A549 (cell line): ENCODE measurements at regions not wholly inside any gene's neighbourhood (a gene's known extent, or its start where the extent isn't known, plus 50 kb on each side); places are given as distances from the start of the nearest gene placed in this dataset.

Experiments
- ATAC-seq, 2 experiments: fragments of 200-7000 bp in 1 of 2; fragments of >200 bp in 1 of 2; cut with Nextera tagmentation in 1 of 2; cut with Tn5 transposase in 1 of 2; 3 replicates each; pipeline versions ENCODE4 v1.8.0 to v1.9.1; 2018 to 2020; ENCODE audit warnings: mild to moderate bottlenecking in 1 of 2, moderate library complexity in 1 of 2
- CTCF ChIA-PET: fragments of 300-600 bp; sonication (Branson Sonifier 250); formaldehyde crosslinking; extraction: SDS; loops from one replicate; lab custom pipeline; 2021; ENCODE audit warnings: antibody characterized with exemption, inconsistent platforms; lab: Yijun Ruan, JAX
- POLR2A ChIA-PET: fragments of 350-600 bp; formaldehyde crosslinking; extraction: SDS; loops from one replicate; lab custom pipeline; 2021; ENCODE audit warnings: antibody characterized with exemption, inconsistent platforms; lab: Yijun Ruan, JAX
- DNase-seq, 2 experiments: peaks; one replicate each; pipeline versions ENCODE4 v3.0.0 to v3.0.0-alpha.2; 2011 to 2016; ENCODE audit warnings: low read depth in 1 of 2, low spot score in 1 of 2
- FAIRE-seq: peaks from 2 replicates; lab custom pipeline; 2011; peaks lifted over from hg19 to GRCh38; lab: Jason Lieb, UNC
- H3K27ac ChIP-seq, 2 experiments: fragments of >200 bp; sonication (Bioruptor Twin); formaldehyde crosslinking; 3 replicates each; pipeline ENCODE4 v1.5.1; 2016 to 2017
- H3K4me1 ChIP-seq: fragments of >200 bp; sonication (Bioruptor Twin); formaldehyde crosslinking; 3 replicates; pipeline ENCODE4 v1.6.1; 2016
- H3K4me2 ChIP-seq: fragments of >200 bp; sonication (Bioruptor Twin); formaldehyde crosslinking; 3 replicates; pipeline ENCODE4 v1.6.1; 2016
- H3K4me3 ChIP-seq: fragments of >200 bp; sonication (Bioruptor Twin); formaldehyde crosslinking; 3 replicates; pipeline ENCODE4 v1.5.1; 2016
- H3K9me3 ChIP-seq: fragments of >200 bp; sonication (Bioruptor Twin); formaldehyde crosslinking; 3 replicates; pipeline ENCODE4 v1.6.1; 2016
- ATOH8 ChIP-seq: fragments of 250-450 bp; sonication (Bioruptor Pico); IDR thresholded peaks from 2 replicates; pipeline ENCODE4 v1.5.0; 2020; ENCODE audit warnings: low read depth, mild to moderate bottlenecking, moderate library complexity
- BCL3 ChIP-seq: fragments of >200 bp; sonication (Bioruptor Twin); formaldehyde crosslinking; IDR thresholded peaks from 3 replicates; pipeline ENCODE4 v1.6.1; 2016
- BHLHE40 ChIP-seq: IDR thresholded peaks from 2 replicates; pipeline ENCODE4 v1.6.1; 2012; ENCODE audit warnings: low read depth, low read length, inconsistent platforms
- CHD2 ChIP-seq: fragments of 150-350 bp; IDR thresholded peaks from 2 replicates; pipeline ENCODE4 v1.6.1; 2014; ENCODE audit warnings: low read length; ENCODE audit not compliant: partially characterized antibody
- CTCF ChIP-seq: fragments of >200 bp; sonication (Bioruptor Twin); formaldehyde crosslinking; IDR thresholded peaks from 3 replicates; pipeline ENCODE4 v1.5.1; 2016
- EP300 ChIP-seq, 2 experiments: fragments of >200 bp; sonication (Bioruptor Twin); formaldehyde crosslinking; IDR thresholded peaks; 2 replicates in 1 of 2; 3 replicates in 1 of 2; pipeline ENCODE4 v1.6.1; 2016 to 2017
- ESRRA ChIP-seq: fragments of 150-350 bp; IDR thresholded peaks from 2 replicates; pipeline ENCODE4 v1.6.1; 2014; ENCODE audit warnings: mild to moderate bottlenecking, low read length, borderline replicate concordance
- FOSB ChIP-seq: fragments of 250-450 bp; sonication (Bioruptor Pico); IDR thresholded peaks from 2 replicates; pipeline ENCODE4 v1.5.0; 2020; ENCODE audit warnings: mild to moderate bottlenecking, moderate library complexity
- FOSL2 ChIP-seq, 2 experiments: fragments of 450-650 bp in 1 of 2; fragments of >200 bp in 1 of 2; sonication (Bioruptor Twin) in 1 of 2; formaldehyde crosslinking; IDR thresholded peaks; 2 replicates each; pipeline versions ENCODE4 v1.5.0 to v1.6.1; 2016 to 2020; ENCODE audit warnings: mild to moderate bottlenecking in 1 of 2, moderate library complexity in 1 of 2
- HDAC2 ChIP-seq: fragments of 200-600 bp; sonication (generic); IDR thresholded peaks from 2 replicates; pipeline ENCODE4 v1.6.1; 2016
- HEYL ChIP-seq: fragments of 250-450 bp; sonication (Bioruptor Pico); IDR thresholded peaks from 2 replicates; pipeline ENCODE4 v1.8.0; 2021; ENCODE audit warnings: mild to moderate bottlenecking, moderate library complexity
- HOXA7 ChIP-seq: fragments of 250-450 bp; sonication (Bioruptor Pico); IDR thresholded peaks from 2 replicates; pipeline ENCODE4 v1.5.0; 2020; ENCODE audit warnings: mild to moderate bottlenecking, moderate library complexity
- HOXB13 ChIP-seq: fragments of 250-450 bp; sonication (Bioruptor Pico); IDR thresholded peaks from 2 replicates; pipeline ENCODE4 v1.5.0; 2020; ENCODE audit warnings: low read depth, mild to moderate bottlenecking, moderate library complexity
- KDM1A ChIP-seq: fragments of 200-600 bp; sonication (generic); IDR thresholded peaks from 2 replicates; pipeline ENCODE4 v1.6.1; 2016; ENCODE audit warnings: low read depth, mild to moderate bottlenecking
- MAFK ChIP-seq: fragments of 450-650 bp; IDR thresholded peaks from 2 replicates; pipeline ENCODE4 v1.6.1; 2014; ENCODE audit not compliant: partially characterized antibody
- MAX ChIP-seq: IDR thresholded peaks from 2 replicates; pipeline ENCODE4 v1.6.1; 2012
- MAZ ChIP-seq: fragments of 150-350 bp; IDR thresholded peaks from 2 replicates; pipeline ENCODE4 v1.6.1; 2014; ENCODE audit warnings: antibody characterized with exemption, low read depth, low read length, borderline replicate concordance
- NFE2L2 ChIP-seq: fragments of 150-350 bp; conservative IDR thresholded peaks from 2 replicates; pipeline ENCODE4 v1.6.1; 2014; ENCODE audit warnings: low read length
- NR3C1 ChIP-seq: fragments of >200 bp; sonication (Bioruptor Twin); formaldehyde crosslinking; IDR thresholded peaks from 3 replicates; pipeline ENCODE4 v1.6.1; 2017
- PHF8 ChIP-seq: fragments of 200-600 bp; sonication (generic); IDR thresholded peaks from 2 replicates; pipeline ENCODE4 v1.6.1; 2016; ENCODE audit warnings: low read depth, mild to moderate bottlenecking, antibody characterized with exemption, moderate library complexity, borderline replicate concordance
- POLR2A ChIP-seq: IDR thresholded peaks from 2 replicates; pipeline ENCODE4 v1.6.1; 2012; ENCODE audit warnings: mild to moderate bottlenecking, low read length
- RARB ChIP-seq: fragments of 250-450 bp; sonication (Bioruptor Pico); IDR thresholded peaks from 2 replicates; pipeline ENCODE4 v1.8.0; 2021; ENCODE audit warnings: mild to moderate bottlenecking, moderate library complexity
- RCOR1 ChIP-seq: fragments of 150-350 bp; IDR thresholded peaks from 2 replicates; pipeline ENCODE4 v1.6.1; 2014; ENCODE audit warnings: antibody characterized with exemption, low read length, low read depth
- REST ChIP-seq: fragments of 200-600 bp; sonication (generic); IDR thresholded peaks from 2 replicates; pipeline ENCODE4 v1.6.1; 2016; ENCODE audit warnings: antibody characterized with exemption, mild to moderate bottlenecking, moderate library complexity
- RNF2 ChIP-seq: fragments of 200-600 bp; sonication (generic); IDR thresholded peaks from 2 replicates; pipeline ENCODE4 v1.6.1; 2016; ENCODE audit warnings: low read depth, mild to moderate bottlenecking, antibody characterized with exemption, moderate library complexity, borderline replicate concordance
- SMC3 ChIP-seq: fragments of >200 bp; sonication (Bioruptor Twin); formaldehyde crosslinking; IDR thresholded peaks from 3 replicates; pipeline ENCODE4 v1.6.1; 2018; ENCODE audit warnings: inconsistent platforms
- SREBF2 ChIP-seq: fragments of 450-650 bp; IDR thresholded peaks from 2 replicates; pipeline ENCODE4 v1.6.1; 2014; ENCODE audit warnings: mild to moderate bottlenecking, moderate library complexity
- TFCP2L1 ChIP-seq: fragments of 250-450 bp; sonication (Bioruptor Pico); IDR thresholded peaks from 2 replicates; pipeline ENCODE4 v1.5.0; 2021; ENCODE audit warnings: mild to moderate bottlenecking
- ZNF302 ChIP-seq: fragments of 250-450 bp; sonication (Bioruptor Pico); IDR thresholded peaks from 2 replicates; pipeline ENCODE4 v1.9.0; 2021; ENCODE audit warnings: inconsistent platforms, mild to moderate bottlenecking, moderate library complexity
- ZSCAN20 ChIP-seq: fragments of 250-450 bp; sonication (Bioruptor Pico); IDR thresholded peaks from 2 replicates; pipeline ENCODE4 v1.8.0; 2022; ENCODE audit warnings: mild to moderate bottlenecking, moderate library complexity
- WGBS: methylation state at CpG from one replicate; pipeline ENCODE4 v1.1.6; 2017; ENCODE audit errors: missing lambda C conversion rate; 5-methylcytosine and 5-hydroxymethylcytosine counted together

GRCh38 chr12:34402899-34403705 is 380.8 kb downstream of the ALG10 start:
- peaks cover 9% of the 10 kb centered on the region; the same call in 1 of the 3 replicates for H3K9me3 ChIP-seq
- TF ChIP-seq TFCP2L1 (CRISPR knock-in tag), result no peak
- no peak for TF ChIP-seq HEYL (CRISPR knock-in tag)
- no peak for TF ChIP-seq HOXB13 (CRISPR knock-in tag)
- no peak for TF ChIP-seq FOSB (CRISPR knock-in tag)
- TF ChIP-seq BCL3, result no peak
- TF ChIP-seq HDAC2, result no peak
- no peak for TF ChIP-seq MAX
- no peak for TF ChIP-seq ZNF302 (CRISPR knock-in tag)
- no peak for TF ChIP-seq BHLHE40
- no peak for TF ChIP-seq CHD2
- TF ChIP-seq RCOR1, result no peak
- no peak for TF ChIP-seq POLR2A
- no peak for TF ChIP-seq ATOH8
- no peak for TF ChIP-seq PHF8
- TF ChIP-seq SMC3, result no peak
- TF ChIP-seq EP300 (IDR thresholded peaks at IDR 0.05), result no peak
- TF ChIP-seq NR3C1, result no peak
- no peak for TF ChIP-seq RARB (CRISPR knock-in tag)
- TF ChIP-seq RNF2, result no peak
- no peak for TF ChIP-seq REST
- no peaks in the 10 kb centered on the region for H3K4me1 ChIP-seq
- 19% methylated on average over 30 of the region's 33 CpGs for WGBS
- no peak overlapping the region for H3K27ac ChIP-seq
- FAIRE-seq, result no peak
- H3K4me3 ChIP-seq, result no peak overlapping the region
- H3K4me2 ChIP-seq, result no peak overlapping the region
- DNase-seq, result no peak
- no peak for ATAC-seq
- ChIA-PET POLR2A (no interaction called here), CTCF (no interaction called here)

- DNase-seq (no peak), FAIRE-seq (no peak), ATAC-seq (no peak)
- ChIA-PET POLR2A (no interaction called here), CTCF (no interaction called here)
- no peak overlapping the region for H3K4me3 ChIP-seq
- no peak overlapping the region for H3K4me2 ChIP-seq
- no peaks in the 10 kb centered on the region for H3K4me1 ChIP-seq
- H3K9me3 ChIP-seq, result peaks cover 11% of the 10 kb centered on the region; the same call in 1 of the 3 replicates
- 10% methylated on average over 19 of the region's 19 CpGs for WGBS
- no peak overlapping the region for H3K27ac ChIP-seq
- TF ChIP-seq TFCP2L1 (CRISPR knock-in tag) (no peak), SREBF2 (no peak), FOSL2 (IDR thresholded peaks at IDR 0.05) (no peak), FOSL2 (CRISPR knock-in tag; IDR thresholded peaks at IDR 0.05) (no peak), MAFK (no peak), CHD2 (no peak), EP300 (IDR thresholded peaks at IDR 0.05) (no peak), ESRRA (no peak), KDM1A (no peak), MAZ (no peak), BHLHE40 (no peak), CTCF (no peak), RARB (CRISPR knock-in tag) (no peak), NFE2L2 (no peak), HOXA7 (CRISPR knock-in tag) (no peak), ZSCAN20 (CRISPR knock-in tag) (no peak), RNF2 (no peak)
These were observed 381.5 kb downstream of the ALG10 start for GRCh38 chr12:34403706-34404376.
